A549 (cell line): ENCODE measurements at regions not wholly inside any gene's neighbourhood (a gene's known extent, or its start where the extent isn't known, plus 50 kb on each side); places are given as distances from the start of the nearest gene placed in this dataset.

Source experiments
- CEBPB ChIP-seq, 2 experiments: fragments of >200 bp in 1 of 2; sonication (Bioruptor Twin) in 1 of 2; formaldehyde crosslinking in 1 of 2; IDR thresholded peaks; 2 replicates each; pipeline ENCODE4 v1.6.1; 2012 to 2016
- NPAS2 ChIP-seq: fragments of 250-450 bp; sonication (Bioruptor Pico); IDR thresholded peaks from 2 replicates; pipeline ENCODE4 v1.8.0; 2022; ENCODE audit warnings: mild to moderate bottlenecking, moderate library complexity, borderline replicate concordance
- POLR2A ChIP-seq: IDR thresholded peaks from 2 replicates; pipeline ENCODE4 v1.6.1; 2012; ENCODE audit warnings: mild to moderate bottlenecking, low read length
- RCOR1 ChIP-seq: fragments of 150-350 bp; IDR thresholded peaks from 2 replicates; pipeline ENCODE4 v1.6.1; 2014; ENCODE audit warnings: antibody characterized with exemption, low read length, low read depth
- SMC3 ChIP-seq: fragments of >200 bp; sonication (Bioruptor Twin); formaldehyde crosslinking; IDR thresholded peaks from 3 replicates; pipeline ENCODE4 v1.6.1; 2018; ENCODE audit warnings: inconsistent platforms
- TF ChIP-seq, protein P1 (sequence below): IDR thresholded peaks from 2 replicates; pipeline ENCODE4 v1.6.1; 2012

DNA sequence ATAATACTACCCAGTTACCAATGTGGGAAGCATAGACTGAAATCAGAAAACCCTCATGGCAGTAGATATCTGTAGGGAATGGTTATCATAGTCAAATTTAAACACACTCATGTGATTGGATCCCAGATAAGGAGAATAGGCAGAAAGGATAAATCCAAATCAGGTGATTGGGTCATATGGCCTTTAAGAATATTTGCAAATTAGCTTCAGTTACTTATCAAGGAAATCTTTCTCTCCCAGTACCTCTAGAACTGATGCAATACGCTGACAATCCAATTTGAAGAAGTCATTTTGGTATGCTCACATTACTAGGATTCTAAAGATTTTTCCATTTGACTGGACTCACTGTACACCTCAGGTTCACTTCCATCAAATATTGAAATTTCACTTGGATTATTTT, 87.7 kb upstream of the MNS1 start:
- TF ChIP-seq POLR2A (no peak), CEBPB (IDR thresholded peaks at IDR 0.05) (no peak), SMC3 (no peak), NPAS2 (CRISPR knock-in tag) (no peak), RCOR1 (no peak)
- TF ChIP-seq, protein P1, sequence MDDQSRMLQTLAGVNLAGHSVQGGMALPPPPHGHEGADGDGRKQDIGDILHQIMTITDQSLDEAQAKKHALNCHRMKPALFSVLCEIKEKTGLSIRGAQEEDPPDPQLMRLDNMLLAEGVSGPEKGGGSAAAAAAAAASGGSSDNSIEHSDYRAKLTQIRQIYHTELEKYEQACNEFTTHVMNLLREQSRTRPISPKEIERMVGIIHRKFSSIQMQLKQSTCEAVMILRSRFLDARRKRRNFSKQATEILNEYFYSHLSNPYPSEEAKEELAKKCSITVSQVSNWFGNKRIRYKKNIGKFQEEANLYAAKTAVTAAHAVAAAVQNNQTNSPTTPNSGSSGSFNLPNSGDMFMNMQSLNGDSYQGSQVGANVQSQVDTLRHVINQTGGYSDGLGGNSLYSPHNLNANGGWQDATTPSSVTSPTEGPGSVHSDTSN, result no peak
